GM12874 (cell line): ENCODE measurements at regions not wholly inside any gene's neighbourhood (a gene's known extent, or its start where the extent isn't known, plus 50 kb on each side); places are given as distances from the start of the nearest gene placed in this dataset.

Experiments used
- CTCF ChIP-seq: IDR thresholded peaks from 2 replicates; pipeline ENCODE4 v1.5.1; 2011; ENCODE audit warnings: low read depth, mild to moderate bottlenecking, control low read depth, low read length, moderate library complexity; ENCODE audit not compliant: insufficient read depth

GRCh38 chr6:155943635-155944034 lies 488.0 kb upstream of the NOX3 start:
- TF ChIP-seq CTCF, result no peak

- no peak for TF ChIP-seq CTCF
Measured at GRCh38 chr6:155939253-155939652, 483.6 kb upstream of the NOX3 start.

- TF ChIP-seq CTCF, result no peak
Measured at GRCh38 chr6:155936551-155936950, 480.9 kb upstream of the NOX3 start.

- no peak for TF ChIP-seq CTCF
Measured at GRCh38 chr6:155936127-155936526, 480.5 kb upstream of the NOX3 start.

- TF ChIP-seq CTCF, result no peak
Measured at GRCh38 chr6:155916846-155917624, 461.4 kb upstream of the NOX3 start.

GRCh38 chr6:155915651-155916050 lies 460.0 kb upstream of the NOX3 start:
- TF ChIP-seq CTCF, result no peak

- TF ChIP-seq CTCF, result no peak
Measured at GRCh38 chr6:155913816-155914215, 458.2 kb upstream of the NOX3 start.
